ENCODE measurements at regions not wholly inside any gene's neighbourhood (a gene's known extent, or its start where the extent isn't known, plus 50 kb on each side); places are given as distances from the start of the nearest gene placed in this dataset.

- no peak for TF ChIP-seq CTCF (IDR thresholded peaks at IDR 0.05; ENCODE audit: low read length, missing control alignments)
- H3K4me3 ChIP-seq (replicated peaks; ENCODE audit: low read depth, low read length): no peak overlapping the region
- DNase-seq (ENCODE audit: low read depth): no peak
These were observed 348.1 kb downstream of the CCSER2 start for GRCh38 chr10:84676536-84676935.

GRCh38 chr10:84681781-84682180, 353.4 kb downstream of the CCSER2 start:
- no peak overlapping the region for H3K4me3 ChIP-seq (replicated peaks; ENCODE audit: low read depth, low read length)
- TF ChIP-seq CTCF (IDR thresholded peaks at IDR 0.05; ENCODE audit: low read length, missing control alignments): no peak
- no peak for DNase-seq (ENCODE audit: low read depth)

- H3K4me3 ChIP-seq (replicated peaks; ENCODE audit: low read depth, low read length): no peak overlapping the region
- DNase-seq (ENCODE audit: low read depth): no peak
- no peak for TF ChIP-seq CTCF (IDR thresholded peaks at IDR 0.05; ENCODE audit: low read length, missing control alignments)
These were observed 355.2 kb downstream of the CCSER2 start for GRCh38 chr10:84683550-84683949.

- no peak for DNase-seq (ENCODE audit: low read depth)
- TF ChIP-seq CTCF (IDR thresholded peaks at IDR 0.05; ENCODE audit: low read length, missing control alignments): no peak
- no peak overlapping the region for H3K4me3 ChIP-seq (replicated peaks; ENCODE audit: low read depth, low read length)
These were observed 355.8 kb downstream of the CCSER2 start for GRCh38 chr10:84683980-84684740.

GRCh38 chr10:84685047-84685660, 356.8 kb downstream of the CCSER2 start:
- DNase-seq (ENCODE audit: low read depth): no peak
- no peak overlapping the region for H3K4me3 ChIP-seq (replicated peaks; ENCODE audit: low read depth, low read length)
- TF ChIP-seq CTCF (IDR thresholded peaks at IDR 0.05; ENCODE audit: low read length, missing control alignments): no peak

- no peak overlapping the region for H3K4me3 ChIP-seq (replicated peaks; ENCODE audit: low read depth, low read length)
- no peak for DNase-seq (ENCODE audit: low read depth)
- no peak for TF ChIP-seq CTCF (IDR thresholded peaks at IDR 0.05; ENCODE audit: low read length, missing control alignments)
These were observed 364.6 kb downstream of the CCSER2 start for GRCh38 chr10:84693006-84693405.

GRCh38 chr10:84695902-84696301, 367.5 kb downstream of the CCSER2 start:
- no peak for TF ChIP-seq CTCF (IDR thresholded peaks at IDR 0.05; ENCODE audit: low read length, missing control alignments)
- DNase-seq (ENCODE audit: low read depth): no peak
- no peak overlapping the region for H3K4me3 ChIP-seq (replicated peaks; ENCODE audit: low read depth, low read length)

All from fibroblast of pulmonary artery (primary cell).